GM06990 (cell line): ENCODE measurements at regions not wholly inside any gene's neighbourhood (a gene's known extent, or its start where the extent isn't known, plus 50 kb on each side); places are given as distances from the start of the nearest gene placed in this dataset.

Experiments
- DNase-seq: peaks from one replicate; pipeline ENCODE4 v3.0.0-alpha.2; 2011; ENCODE audit not compliant: insufficient read length; ENCODE audit errors: extremely low read depth
- H3K27me3 ChIP-seq: replicated peaks from 2 replicates; pipeline ENCODE4 v1.6.0; 2011; ENCODE audit warnings: low read length; ENCODE audit not compliant: control insufficient read depth, insufficient read depth
- H3K36me3 ChIP-seq: 2 replicates; pipeline ENCODE4 v1.5.1; 2011; ENCODE audit warnings: low read length; ENCODE audit not compliant: control insufficient read depth, insufficient read depth
- H3K4me3 ChIP-seq: replicated peaks from 2 replicates; pipeline ENCODE4 v1.5.1; 2011; ENCODE audit warnings: low read depth, mild to moderate bottlenecking, control low read depth, low read length
- TF ChIP-seq, protein P1 (sequence below): IDR thresholded peaks from 2 replicates; pipeline ENCODE4 v1.5.1; 2011; ENCODE audit warnings: low read length, control low read depth, mild to moderate bottlenecking, inconsistent platforms; ENCODE audit not compliant: insufficient read depth, poor library complexity, severe bottlenecking

DNA sequence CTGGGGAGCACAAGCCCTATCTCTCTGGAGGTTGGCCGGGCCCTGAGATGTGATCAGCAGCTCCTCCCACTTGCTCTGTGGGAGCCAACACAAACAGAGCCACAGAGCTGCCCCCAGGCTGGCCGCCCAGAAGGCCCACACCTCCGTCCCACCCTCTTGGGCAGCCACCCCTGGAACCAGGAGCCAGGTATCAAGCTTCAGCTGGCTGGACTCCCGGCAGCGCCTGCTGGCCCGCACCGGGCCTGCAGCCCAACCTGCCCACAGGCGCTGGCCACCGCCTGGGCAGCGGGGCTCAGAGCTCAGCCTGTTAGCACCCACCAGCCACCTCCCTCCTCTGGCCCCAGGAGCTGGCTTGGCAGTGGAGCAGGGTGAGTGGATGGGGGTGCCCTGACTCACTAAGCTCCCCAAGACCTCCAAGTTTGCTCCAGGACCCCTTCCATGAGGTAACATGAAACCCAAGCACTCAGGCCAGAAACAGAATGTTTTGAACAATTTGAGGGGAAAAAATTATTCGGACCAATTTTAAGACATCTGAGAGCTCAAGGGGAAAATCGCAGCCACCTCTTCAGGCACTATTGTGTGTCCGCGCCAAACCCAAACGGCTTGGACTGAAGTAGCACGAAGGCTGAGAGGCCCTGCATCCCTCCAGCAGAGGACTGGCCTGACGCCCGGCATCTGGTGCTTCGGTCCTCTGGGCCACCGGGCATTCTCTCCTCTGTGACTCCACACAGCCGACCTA is 450.8 kb downstream of the SOX6 start:
- Histone ChIP-seq H3K36me3 (no peaks in the 10 kb centered on the region), H3K4me3 (no peak overlapping the region), H3K27me3 (no peaks in the 10 kb centered on the region; the same call in none of the 2 replicates)
- TF ChIP-seq, protein P1, sequence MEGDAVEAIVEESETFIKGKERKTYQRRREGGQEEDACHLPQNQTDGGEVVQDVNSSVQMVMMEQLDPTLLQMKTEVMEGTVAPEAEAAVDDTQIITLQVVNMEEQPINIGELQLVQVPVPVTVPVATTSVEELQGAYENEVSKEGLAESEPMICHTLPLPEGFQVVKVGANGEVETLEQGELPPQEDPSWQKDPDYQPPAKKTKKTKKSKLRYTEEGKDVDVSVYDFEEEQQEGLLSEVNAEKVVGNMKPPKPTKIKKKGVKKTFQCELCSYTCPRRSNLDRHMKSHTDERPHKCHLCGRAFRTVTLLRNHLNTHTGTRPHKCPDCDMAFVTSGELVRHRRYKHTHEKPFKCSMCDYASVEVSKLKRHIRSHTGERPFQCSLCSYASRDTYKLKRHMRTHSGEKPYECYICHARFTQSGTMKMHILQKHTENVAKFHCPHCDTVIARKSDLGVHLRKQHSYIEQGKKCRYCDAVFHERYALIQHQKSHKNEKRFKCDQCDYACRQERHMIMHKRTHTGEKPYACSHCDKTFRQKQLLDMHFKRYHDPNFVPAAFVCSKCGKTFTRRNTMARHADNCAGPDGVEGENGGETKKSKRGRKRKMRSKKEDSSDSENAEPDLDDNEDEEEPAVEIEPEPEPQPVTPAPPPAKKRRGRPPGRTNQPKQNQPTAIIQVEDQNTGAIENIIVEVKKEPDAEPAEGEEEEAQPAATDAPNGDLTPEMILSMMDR: no peak
- DNase-seq: no peak

DNA sequence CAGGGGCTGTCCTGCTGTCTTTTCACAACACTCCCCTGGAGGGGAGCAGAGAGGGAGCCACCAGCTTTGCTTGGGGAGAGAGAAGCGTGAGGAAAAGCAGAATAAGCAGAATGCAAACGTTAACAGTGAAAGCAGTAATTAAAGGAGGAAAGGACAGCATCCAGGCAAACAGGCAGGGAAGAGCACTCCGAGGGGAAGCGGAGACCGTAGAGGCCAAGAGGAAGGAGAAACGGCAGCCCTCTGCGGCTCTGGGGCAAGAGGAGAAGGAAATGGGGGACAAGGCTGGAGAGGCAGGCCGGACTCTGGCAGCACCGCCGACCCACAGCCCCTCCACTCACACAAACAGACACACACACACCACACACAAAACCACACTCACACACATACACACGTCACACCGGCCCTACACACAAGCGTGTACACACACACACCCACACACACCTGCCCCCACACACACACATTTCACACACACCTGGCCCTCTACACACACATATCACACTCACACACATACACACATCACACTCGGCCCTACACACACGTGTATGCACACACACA is 449.8 kb downstream of the SOX6 start:
- Histone ChIP-seq H3K36me3 (no peaks in the 10 kb centered on the region), H3K4me3 (no peak overlapping the region), H3K27me3 (no peaks in the 10 kb centered on the region; the same call in 1 of the 2 replicates)
- TF ChIP-seq, protein P1: no peak
- DNase-seq: no peak

- DNase-seq: no peak
- TF ChIP-seq, protein P1: no peak
Measured at GRCh38 chr11:15907806-15908205, 448.5 kb downstream of the SOX6 start.

DNA sequence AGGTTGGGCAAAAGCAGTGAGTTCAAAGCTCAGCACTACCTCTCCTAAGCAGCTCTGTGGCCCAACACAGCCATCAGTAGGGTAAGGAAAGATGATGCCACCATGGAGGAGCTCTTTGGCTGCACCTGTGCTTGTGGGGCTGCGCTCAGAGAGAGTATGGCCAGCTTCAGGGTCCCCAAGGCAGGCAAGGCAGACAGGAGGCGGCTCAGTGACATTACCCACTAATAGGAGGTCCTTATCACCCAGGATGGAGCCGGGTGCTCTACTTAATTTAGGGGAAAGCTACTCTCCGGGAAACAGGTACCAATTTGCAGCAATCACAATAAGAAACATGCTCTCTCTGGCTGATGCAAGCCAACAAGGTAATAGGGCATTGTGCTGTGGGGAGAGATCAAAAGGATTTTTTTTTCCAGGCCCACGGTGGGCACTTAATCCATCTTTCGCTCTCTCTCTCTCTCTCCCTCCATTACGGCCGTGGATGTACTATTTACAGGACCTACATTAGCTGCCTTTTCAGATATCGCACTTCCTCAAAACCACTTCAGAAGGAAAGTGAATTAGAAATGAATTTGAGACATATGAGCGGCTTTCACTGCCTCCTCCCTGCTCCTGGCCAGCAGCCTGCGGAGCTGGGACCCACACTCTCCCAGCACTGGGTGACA is 446.3 kb downstream of the SOX6 start:
- Histone ChIP-seq H3K27me3 (no peaks in the 10 kb centered on the region; the same call in 1 of the 2 replicates), H3K4me3 (no peak overlapping the region), H3K36me3 (no peaks in the 10 kb centered on the region)
- no peak for DNase-seq
- TF ChIP-seq, protein P1: no peak

More at GRCh38 chr11:15907806-15908205, 448.5 kb downstream of the SOX6 start:
- Histone ChIP-seq H3K27me3 (no peaks in the 10 kb centered on the region; the same call in 1 of the 2 replicates), H3K36me3 (no peaks in the 10 kb centered on the region), H3K4me3 (no peak overlapping the region)

DNA sequence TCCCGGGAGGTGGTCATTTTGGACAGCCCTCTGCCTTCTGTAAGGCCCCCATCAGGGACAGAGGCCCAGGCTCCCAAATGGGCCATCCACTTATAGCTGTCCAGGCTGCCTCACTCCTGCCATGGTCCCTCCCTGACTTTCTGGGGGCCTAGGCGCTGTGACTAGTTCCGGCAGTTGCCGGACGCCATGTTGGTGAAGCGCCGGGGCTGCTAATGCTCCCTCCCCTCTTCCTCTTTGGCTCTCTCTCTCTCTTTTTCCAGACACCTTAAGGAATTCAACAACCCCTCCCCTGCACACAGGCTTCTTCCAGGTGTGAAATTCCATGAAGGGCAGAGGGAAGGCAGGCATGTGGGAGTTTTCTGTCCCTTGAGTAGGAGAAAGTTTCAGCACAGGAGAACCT is 445.6 kb downstream of the SOX6 start:
- TF ChIP-seq, protein P1: no peak
- no peaks in the 10 kb centered on the region; the same call in 1 of the 2 replicates for H3K27me3 ChIP-seq
- no peak for DNase-seq
- no peaks in the 10 kb centered on the region for H3K36me3 ChIP-seq
- no peak overlapping the region for H3K4me3 ChIP-seq
